Osteocyte (in vitro differentiated cells): ENCODE measurements at regions not wholly inside any gene's neighbourhood (a gene's known extent, or its start where the extent isn't known, plus 50 kb on each side); places are given as distances from the start of the nearest gene placed in this dataset.

ENCODE experiments used
- DNase-seq: peaks from one replicate; pipeline ENCODE4 v3.0.0; 2021; ENCODE audit warnings: mixed read lengths; ENCODE audit not compliant: unreplicated experiment; ENCODE audit errors: extremely low spot score
- H3K27ac Mint-ChIP-seq: one replicate; pipeline ENCODE4 v1.8.0; 2021; ENCODE audit warnings: mild to moderate bottlenecking, mixed read lengths; ENCODE audit not compliant: unreplicated experiment
- H3K27me3 Mint-ChIP-seq: one replicate; pipeline ENCODE4 v1.8.0; 2021; ENCODE audit warnings: mixed read lengths; ENCODE audit not compliant: unreplicated experiment
- H3K36me3 Mint-ChIP-seq: one replicate; pipeline ENCODE4 v1.8.0; 2021; ENCODE audit warnings: mixed read lengths; ENCODE audit not compliant: unreplicated experiment
- H3K4me1 Mint-ChIP-seq: one replicate; pipeline ENCODE4 v1.8.0; 2021; ENCODE audit warnings: mixed read lengths; ENCODE audit not compliant: unreplicated experiment
- H3K4me3 Mint-ChIP-seq: one replicate; pipeline ENCODE4 v1.8.0; 2021; ENCODE audit warnings: mild to moderate bottlenecking, moderate library complexity, mixed read lengths; ENCODE audit not compliant: unreplicated experiment
- H3K9me3 Mint-ChIP-seq: one replicate; pipeline ENCODE4 v1.8.0; 2021; ENCODE audit warnings: mixed read lengths; ENCODE audit not compliant: unreplicated experiment
- CTCF ChIP-seq: fragments of 200-600 bp; sonication (generic); IDR thresholded peaks from 2 replicates; pipeline ENCODE4 v1.5.0; 2021; ENCODE audit warnings: antibody characterized with exemption, mild to moderate bottlenecking, moderate library complexity

DNA sequence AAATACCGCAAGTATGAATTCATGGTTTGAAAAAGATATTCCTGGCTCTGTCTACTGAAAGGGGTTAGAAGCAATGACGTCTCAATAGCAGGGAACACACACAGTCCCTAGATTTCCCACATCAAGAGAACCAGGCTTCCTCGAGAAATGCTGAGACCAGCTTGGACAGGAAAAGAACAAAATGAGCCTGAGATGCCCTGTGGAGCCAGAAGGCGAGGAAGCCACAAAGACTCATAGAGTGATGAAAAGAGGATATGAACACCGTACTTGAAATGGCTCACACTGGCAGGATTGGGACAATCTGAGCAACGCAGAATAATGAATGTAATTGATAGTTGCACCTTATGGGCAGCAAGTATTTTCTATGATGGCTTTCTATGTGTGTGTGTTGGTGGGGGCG lies 302.4 kb upstream of the ATP10A start:
- no peak for TF ChIP-seq CTCF
- H3K27ac Mint-ChIP-seq, result no peak overlapping the region
- DNase-seq, result no peak
- no peak overlapping the region for H3K4me3 Mint-ChIP-seq
- H3K4me1 Mint-ChIP-seq, result no peaks in the 10 kb centered on the region
- no peaks in the 10 kb centered on the region for H3K9me3 Mint-ChIP-seq
- no peaks in the 10 kb centered on the region for H3K27me3 Mint-ChIP-seq
- no peaks in the 10 kb centered on the region for H3K36me3 Mint-ChIP-seq

DNA sequence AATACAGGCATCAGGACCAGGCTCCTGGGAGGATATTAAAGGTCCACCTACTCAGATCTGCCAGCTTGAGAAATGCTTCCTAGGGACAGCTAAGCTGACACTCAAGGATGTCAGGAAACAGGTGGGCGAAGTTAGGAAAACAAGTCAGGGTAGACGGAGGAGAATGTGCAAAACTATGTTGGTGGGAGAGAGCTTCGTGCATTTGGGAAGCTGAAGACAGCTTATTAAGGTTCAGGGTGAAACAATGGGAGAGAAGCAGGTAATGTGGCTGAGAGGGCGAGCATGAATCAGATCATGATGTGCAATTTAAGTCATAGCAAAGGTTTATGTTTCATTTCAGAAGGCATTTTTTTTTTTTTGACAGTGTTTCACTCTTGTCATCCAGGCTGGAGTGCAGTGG lies 297.2 kb upstream of the ATP10A start:
- H3K27me3 Mint-ChIP-seq, result no peaks in the 10 kb centered on the region
- no peak for DNase-seq
- H3K9me3 Mint-ChIP-seq, result no peaks in the 10 kb centered on the region
- no peak for TF ChIP-seq CTCF
- H3K36me3 Mint-ChIP-seq, result no peaks in the 10 kb centered on the region
- H3K27ac Mint-ChIP-seq, result no peak overlapping the region
- no peaks in the 10 kb centered on the region for H3K4me1 Mint-ChIP-seq
- H3K4me3 Mint-ChIP-seq, result no peak overlapping the region

DNA sequence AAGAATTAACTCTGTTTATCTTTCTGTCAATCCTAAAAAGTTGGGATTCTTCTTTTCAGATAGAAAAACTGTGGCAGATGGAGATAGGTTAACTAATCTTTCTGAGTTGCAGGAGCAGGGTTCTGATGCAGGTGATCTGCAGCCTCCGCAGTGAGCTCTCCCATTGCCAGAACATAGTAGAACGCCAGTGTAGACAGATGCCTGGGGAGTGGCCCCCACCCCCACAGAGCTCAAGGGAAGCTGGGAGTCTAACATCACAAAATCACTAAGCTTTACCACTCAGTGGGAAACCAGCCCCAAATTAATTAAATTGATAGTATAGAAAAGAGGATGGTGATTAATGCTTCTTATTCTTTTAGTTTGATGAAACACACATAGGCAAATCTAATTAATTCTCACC lies 295.0 kb upstream of the ATP10A start:
- Mint-ChIP-seq H3K4me1 (no peaks in the 10 kb centered on the region), H3K9me3 (no peaks in the 10 kb centered on the region), H3K27ac (no peak overlapping the region), H3K27me3 (peaks cover under 1% of the 10 kb centered on the region), H3K36me3 (no peaks in the 10 kb centered on the region), H3K4me3 (no peak overlapping the region)
- no peak for TF ChIP-seq CTCF
- no peak for DNase-seq

- no peaks in the 10 kb centered on the region for H3K4me1 Mint-ChIP-seq
- TF ChIP-seq CTCF, result no peak
- H3K9me3 Mint-ChIP-seq, result no peaks in the 10 kb centered on the region
These were observed 294.0 kb upstream of the ATP10A start for GRCh38 chr15:26157081-26157480.

DNA sequence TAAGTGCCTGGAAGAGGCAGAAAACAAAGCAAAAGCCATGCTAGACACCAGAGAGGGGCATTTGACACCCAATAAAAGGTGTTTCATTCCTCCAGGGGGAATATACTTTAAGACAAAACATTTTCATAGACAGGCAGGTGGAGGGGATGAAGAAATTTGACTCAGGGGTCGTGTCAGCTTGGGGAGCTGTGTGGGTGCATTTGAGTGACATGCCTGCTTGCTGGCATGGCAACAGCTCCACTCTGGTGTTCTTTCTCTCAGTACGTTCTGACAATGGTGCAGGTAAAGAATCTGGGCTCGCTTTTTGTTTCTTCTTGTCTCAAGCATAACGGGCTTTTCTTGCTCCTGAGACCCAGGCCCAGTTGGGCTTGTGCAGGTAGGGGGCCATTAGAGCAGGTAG lies 292.9 kb upstream of the ATP10A start:
- no peak for TF ChIP-seq CTCF
- no peak for DNase-seq
- H3K27ac Mint-ChIP-seq, result no peak overlapping the region
- H3K9me3 Mint-ChIP-seq, result no peaks in the 10 kb centered on the region
- H3K4me3 Mint-ChIP-seq, result no peak overlapping the region
- H3K27me3 Mint-ChIP-seq, result peaks cover 7% of the 10 kb centered on the region
- H3K36me3 Mint-ChIP-seq, result no peaks in the 10 kb centered on the region
- no peaks in the 10 kb centered on the region for H3K4me1 Mint-ChIP-seq

More at GRCh38 chr15:26157081-26157480, 294.0 kb upstream of the ATP10A start:
- no peak for DNase-seq
- Mint-ChIP-seq H3K4me3 (no peak overlapping the region), H3K27ac (no peak overlapping the region), H3K27me3 (peaks cover 7% of the 10 kb centered on the region), H3K36me3 (no peaks in the 10 kb centered on the region)
